ENCODE measurements at regions not wholly inside any gene's neighbourhood (a gene's known extent, or its start where the extent isn't known, plus 50 kb on each side); places are given as distances from the start of the nearest gene placed in this dataset.

DNA sequence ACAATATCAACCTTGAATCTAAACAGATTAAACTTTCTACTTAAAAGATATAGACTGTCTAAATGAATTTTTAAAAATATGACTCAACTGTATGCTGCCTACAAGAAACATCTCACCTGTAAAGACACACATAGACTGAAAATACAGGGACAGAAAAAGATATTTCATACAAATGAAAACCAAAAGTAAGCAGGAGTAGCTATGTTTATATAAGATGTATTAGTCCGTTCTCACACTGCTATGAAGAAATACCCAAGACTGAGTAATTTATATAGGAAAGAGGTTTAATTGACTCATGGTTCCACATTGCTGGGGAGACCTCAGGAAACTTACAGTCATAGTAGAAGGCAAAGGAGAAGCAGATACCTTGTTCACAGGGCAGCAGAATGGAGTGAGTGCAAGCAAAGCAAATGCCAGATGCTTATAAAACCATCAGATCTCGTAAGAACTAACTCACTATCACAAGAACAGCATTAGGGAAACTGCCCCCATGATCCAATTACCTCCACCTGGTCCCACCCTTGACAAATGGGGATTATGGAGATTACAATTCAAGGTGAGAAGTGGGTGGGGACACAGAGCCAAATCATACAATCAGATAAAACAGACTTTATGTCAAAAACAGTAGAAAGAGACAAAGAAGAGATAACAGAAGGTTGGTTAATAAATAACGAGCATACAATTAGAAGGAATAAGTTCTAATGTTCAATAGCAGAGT lies 214.4 kb upstream of the SLC39A10 start:
- TF ChIP-seq, protein P1, sequence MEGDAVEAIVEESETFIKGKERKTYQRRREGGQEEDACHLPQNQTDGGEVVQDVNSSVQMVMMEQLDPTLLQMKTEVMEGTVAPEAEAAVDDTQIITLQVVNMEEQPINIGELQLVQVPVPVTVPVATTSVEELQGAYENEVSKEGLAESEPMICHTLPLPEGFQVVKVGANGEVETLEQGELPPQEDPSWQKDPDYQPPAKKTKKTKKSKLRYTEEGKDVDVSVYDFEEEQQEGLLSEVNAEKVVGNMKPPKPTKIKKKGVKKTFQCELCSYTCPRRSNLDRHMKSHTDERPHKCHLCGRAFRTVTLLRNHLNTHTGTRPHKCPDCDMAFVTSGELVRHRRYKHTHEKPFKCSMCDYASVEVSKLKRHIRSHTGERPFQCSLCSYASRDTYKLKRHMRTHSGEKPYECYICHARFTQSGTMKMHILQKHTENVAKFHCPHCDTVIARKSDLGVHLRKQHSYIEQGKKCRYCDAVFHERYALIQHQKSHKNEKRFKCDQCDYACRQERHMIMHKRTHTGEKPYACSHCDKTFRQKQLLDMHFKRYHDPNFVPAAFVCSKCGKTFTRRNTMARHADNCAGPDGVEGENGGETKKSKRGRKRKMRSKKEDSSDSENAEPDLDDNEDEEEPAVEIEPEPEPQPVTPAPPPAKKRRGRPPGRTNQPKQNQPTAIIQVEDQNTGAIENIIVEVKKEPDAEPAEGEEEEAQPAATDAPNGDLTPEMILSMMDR (IDR thresholded peaks at IDR 0.05): no peak
- no peak for TF ChIP-seq POLR2AphosphoS5 (IDR thresholded peaks at IDR 0.05)

Measured in stomach (tissue), 4 donors.